ENCODE measurements at regions not wholly inside any gene's neighbourhood (a gene's known extent, or its start where the extent isn't known, plus 50 kb on each side); places are given as distances from the start of the nearest gene placed in this dataset.
"Not testable (repeated sequence)": the region's sequence is repeated elsewhere in the genome, so short reads cannot be mapped to it uniquely, and the experiment has no call there.

GRCh38 chr16:29578898-29579297 is 72.7 kb upstream of the NPIPB12 start:
- H3K27me3 ChIP-seq (replicated peaks; ENCODE audit: insufficient read depth); H3K9me3 ChIP-seq; H3K27ac ChIP-seq; H3K4me3 ChIP-seq; DNase-seq (ENCODE audit: low spot score); H3K4me1 ChIP-seq (replicated peaks); H3K36me3 ChIP-seq; intact Hi-C loops (cut with DNase I): not testable (repeated sequence)
- WGBS, result 20% methylated on average over 1 of the region's 1 CpG

- WGBS, result 93% methylated on average over 4 of the region's 4 CpGs
- H3K4me3 ChIP-seq; DNase-seq (ENCODE audit: low spot score); H3K27me3 ChIP-seq (replicated peaks; ENCODE audit: insufficient read depth); H3K27ac ChIP-seq; H3K4me1 ChIP-seq (replicated peaks); H3K36me3 ChIP-seq; H3K9me3 ChIP-seq; intact Hi-C loops (cut with DNase I): not testable (repeated sequence)
Measured at GRCh38 chr16:29581764-29582163, 75.6 kb upstream of the NPIPB12 start.

GRCh38 chr16:29591919-29592318 is 71.1 kb upstream of the SPN start:
- H3K36me3 ChIP-seq; H3K27me3 ChIP-seq (replicated peaks; ENCODE audit: insufficient read depth); H3K4me1 ChIP-seq (replicated peaks); intact Hi-C loops (cut with DNase I); DNase-seq (ENCODE audit: low spot score); H3K4me3 ChIP-seq; H3K9me3 ChIP-seq; H3K27ac ChIP-seq: not testable (repeated sequence)
- 87% methylated on average over 4 of the region's 6 CpGs for WGBS

- H3K27me3 ChIP-seq (replicated peaks; ENCODE audit: insufficient read depth); H3K4me1 ChIP-seq (replicated peaks); H3K9me3 ChIP-seq; H3K36me3 ChIP-seq; DNase-seq (ENCODE audit: low spot score); intact Hi-C loops (cut with DNase I): not testable (repeated sequence)
- peak overlapping the region; percentile 89 to 96 for H3K27ac ChIP-seq
- peak overlapping the region; percentile 53 to 63 for H3K4me3 ChIP-seq
- 0% methylated on average over 9 of the region's 38 CpGs for WGBS
Measured at GRCh38 chr16:29594269-29594925, 68.7 kb upstream of the SPN start.

- H3K9me3 ChIP-seq; H3K27me3 ChIP-seq (replicated peaks; ENCODE audit: insufficient read depth); H3K4me1 ChIP-seq (replicated peaks); H3K36me3 ChIP-seq; intact Hi-C loops (cut with DNase I): not testable (repeated sequence)
- H3K27ac ChIP-seq, result peak overlapping the region; percentile 89 to 96
- H3K4me3 ChIP-seq, result peak overlapping the region; percentile 53 to 63
- WGBS, result under 1% methylated on average over 87 of the region's 91 CpGs
- TF ChIP-seq POLR2AphosphoS5 (IDR thresholded peaks at IDR 0.05) (peak; percentile 78), POLR2A (IDR thresholded peaks at IDR 0.05) (peak; percentile 65), CTCF (IDR thresholded peaks at IDR 0.05) (peak in 1 of 4 experiments; percentile 15)
- peak; percentile 91 for DNase-seq (ENCODE audit: low spot score)
Measured at GRCh38 chr16:29594926-29595838, 67.9 kb upstream of the SPN start.

- intact Hi-C loops (cut with DNase I); H3K27me3 ChIP-seq (replicated peaks; ENCODE audit: insufficient read depth); H3K4me3 ChIP-seq; H3K9me3 ChIP-seq; DNase-seq (ENCODE audit: low spot score); H3K4me1 ChIP-seq (replicated peaks); H3K36me3 ChIP-seq; H3K27ac ChIP-seq: not testable (repeated sequence)
- 93% methylated on average over 7 of the region's 7 CpGs for WGBS
Measured at GRCh38 chr16:29597030-29597429, 66.0 kb upstream of the SPN start.

GRCh38 chr16:29600111-29601000 is 62.7 kb upstream of the SPN start:
- H3K4me3 ChIP-seq; H3K27me3 ChIP-seq (replicated peaks; ENCODE audit: insufficient read depth); DNase-seq (ENCODE audit: low spot score); H3K27ac ChIP-seq; H3K9me3 ChIP-seq; H3K36me3 ChIP-seq; intact Hi-C loops (cut with DNase I); H3K4me1 ChIP-seq (replicated peaks): not testable (repeated sequence)
- WGBS, result 56% methylated on average over 19 of the region's 26 CpGs

GRCh38 chr16:29602247-29602625 is 60.8 kb upstream of the SPN start:
- H3K4me1 ChIP-seq (replicated peaks); H3K4me3 ChIP-seq; H3K27me3 ChIP-seq (replicated peaks; ENCODE audit: insufficient read depth); DNase-seq (ENCODE audit: low spot score); H3K9me3 ChIP-seq; intact Hi-C loops (cut with DNase I); H3K27ac ChIP-seq; H3K36me3 ChIP-seq: not testable (repeated sequence)
- 85% methylated on average over 9 of the region's 9 CpGs for WGBS

- H3K4me3 ChIP-seq; H3K4me1 ChIP-seq (replicated peaks); H3K27me3 ChIP-seq (replicated peaks; ENCODE audit: insufficient read depth); DNase-seq (ENCODE audit: low spot score); H3K9me3 ChIP-seq; intact Hi-C loops (cut with DNase I); H3K36me3 ChIP-seq; H3K27ac ChIP-seq: not testable (repeated sequence)
- 80% methylated on average over 6 of the region's 6 CpGs for WGBS
Measured at GRCh38 chr16:29602683-29603088, 60.4 kb upstream of the SPN start.

GRCh38 chr16:29604631-29605549 is 58.2 kb upstream of the SPN start:
- H3K4me1 ChIP-seq (replicated peaks); DNase-seq (ENCODE audit: low spot score); H3K9me3 ChIP-seq; H3K36me3 ChIP-seq; H3K4me3 ChIP-seq; H3K27ac ChIP-seq; H3K27me3 ChIP-seq (replicated peaks; ENCODE audit: insufficient read depth); intact Hi-C loops (cut with DNase I): not testable (repeated sequence)
- WGBS, result 79% methylated on average over 16 of the region's 21 CpGs
